ENCODE measurements at regions not wholly inside any gene's neighbourhood (a gene's known extent, or its start where the extent isn't known, plus 50 kb on each side); places are given as distances from the start of the nearest gene placed in this dataset.

DNA sequence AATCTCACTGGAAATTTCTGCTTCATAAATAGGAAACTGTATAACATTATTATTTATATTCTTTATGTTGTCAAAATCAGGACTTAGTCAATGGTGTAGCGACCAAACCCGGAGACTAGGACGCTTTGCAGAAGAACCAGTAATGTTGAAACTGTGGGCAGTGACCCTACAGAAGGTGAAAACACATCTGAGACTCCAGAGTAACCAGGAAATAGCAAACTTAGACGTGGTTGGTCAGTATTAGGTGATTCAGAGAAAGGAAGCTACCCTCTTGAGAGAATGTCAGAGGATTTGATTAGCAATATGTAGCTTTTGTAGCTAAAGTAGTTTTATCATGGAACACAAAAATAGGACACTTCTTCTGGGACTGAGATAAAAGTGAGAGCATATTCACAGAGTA lies 381.9 kb downstream of the SLC16A7 start:
- TF ChIP-seq EZH2 (IDR thresholded peaks at IDR 0.05; ENCODE audit: borderline replicate concordance, low read length) (no peak), CTCF (conservative IDR thresholded peaks at IDR 0.05 in 1 of 2, IDR thresholded peaks at IDR 0.05 in 1 of 2; ENCODE audit: extremely low read depth in 1 of 2, insufficient read depth in 1 of 2, low read depth in 1 of 2, low read length in 2 of 2) (no peak)

Measured in mammary epithelial cell (primary cell).